HG02642 (cell line): ENCODE measurements at regions not wholly inside any gene's neighbourhood (a gene's known extent, or its start where the extent isn't known, plus 50 kb on each side); places are given as distances from the start of the nearest gene placed in this dataset.
"Not testable (repeated sequence)": the region's sequence is repeated elsewhere in the genome, so short reads cannot be mapped to it uniquely, and the experiment has no call there.

Experiments used
- ATAC-seq: cut with Tn5 transposase; IDR thresholded peaks from one replicate; pipeline ENCODE4 v1.9.1; 2021; ENCODE audit warnings: mild to moderate bottlenecking; ENCODE audit not compliant: unreplicated experiment, poor library complexity

DNA sequence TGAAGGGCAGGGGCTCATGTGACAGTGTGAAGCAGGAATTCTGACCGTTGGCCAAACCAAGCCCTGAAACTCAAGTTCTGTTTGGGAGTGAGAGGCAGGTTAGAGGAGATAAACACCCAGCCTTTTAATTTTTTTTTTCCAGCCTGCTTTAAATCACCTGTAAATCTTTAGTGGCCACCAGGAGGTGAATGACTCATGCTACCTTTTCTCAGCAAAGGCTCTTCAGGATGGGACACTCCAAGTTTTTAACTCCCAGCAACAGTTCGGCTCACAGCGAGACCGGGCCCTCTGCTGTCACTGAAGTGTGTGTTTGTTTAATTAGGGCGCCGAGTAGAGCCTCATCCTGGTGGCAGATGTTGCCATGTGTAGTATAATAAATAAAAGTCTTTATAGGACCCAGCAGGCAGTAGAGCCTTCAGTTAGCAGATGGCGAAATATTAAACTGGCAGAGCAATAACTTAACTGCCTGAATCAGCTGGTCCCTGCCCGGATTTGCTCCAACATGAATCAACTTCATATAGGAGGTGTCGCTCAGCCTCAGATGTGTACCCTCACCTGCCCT, 180.3 kb downstream of the NPIPA7 start:
- not testable (repeated sequence) for ATAC-seq

DNA sequence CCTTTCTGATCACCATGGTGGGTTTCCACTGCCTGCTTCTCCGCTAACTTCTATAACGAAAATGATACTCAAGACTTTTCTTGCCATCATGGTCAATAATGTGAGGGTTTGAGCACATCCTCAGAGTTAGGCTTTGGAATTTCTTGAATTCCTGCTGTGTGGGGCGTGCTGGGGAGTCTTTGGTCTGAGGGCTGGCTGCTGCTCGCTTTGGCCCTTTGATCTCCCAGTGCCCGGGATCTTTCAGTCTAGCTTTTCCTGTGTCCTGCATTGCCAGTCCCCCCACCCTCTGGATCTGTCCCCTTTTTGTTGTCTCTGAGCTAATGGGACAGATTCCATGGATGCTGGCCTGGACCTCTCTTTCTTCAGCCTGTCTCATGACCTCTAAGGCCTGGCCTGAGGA, 182.6 kb downstream of the NPIPA7 start:
- not testable (repeated sequence) for ATAC-seq

DNA sequence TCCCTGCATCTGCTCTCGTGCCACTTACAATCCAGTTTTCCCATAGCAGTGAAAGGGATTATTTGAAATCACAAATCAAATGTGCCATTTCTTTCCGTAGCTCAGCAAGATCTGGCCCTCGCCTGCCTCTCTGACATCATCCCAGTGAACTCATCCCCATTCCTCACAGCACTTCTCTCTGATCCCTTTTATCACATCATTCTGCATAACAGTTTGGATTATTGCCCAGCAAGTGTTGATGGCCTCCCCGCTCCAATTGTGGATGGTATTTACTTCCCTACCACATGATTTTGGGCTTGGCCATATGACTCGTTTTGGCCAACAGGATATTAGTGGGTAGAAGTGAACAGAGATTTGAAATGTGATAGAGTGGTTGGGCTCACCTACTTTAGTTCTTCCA, 185.0 kb downstream of the NPIPA7 start:
- not testable (repeated sequence) for ATAC-seq

DNA sequence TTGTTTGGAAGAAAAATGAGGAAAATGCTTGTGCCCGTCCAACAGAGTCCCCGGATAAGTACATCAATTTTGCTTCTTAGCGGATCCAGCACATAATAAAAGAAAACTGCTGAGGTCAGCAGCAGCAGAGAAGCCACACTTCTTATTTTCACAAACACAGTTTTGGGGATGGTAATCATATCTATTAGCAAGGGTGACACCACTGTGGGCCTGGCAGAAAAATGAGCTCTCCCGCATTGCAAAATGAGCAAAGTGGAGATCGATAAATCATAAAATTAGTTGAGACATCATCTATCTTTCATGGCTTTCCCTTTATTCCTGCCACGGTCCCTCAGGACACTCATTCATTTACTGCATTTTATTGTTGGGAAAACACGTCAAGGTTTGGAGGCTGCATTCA, 186.4 kb downstream of the NPIPA7 start:
- not testable (repeated sequence) for ATAC-seq

DNA sequence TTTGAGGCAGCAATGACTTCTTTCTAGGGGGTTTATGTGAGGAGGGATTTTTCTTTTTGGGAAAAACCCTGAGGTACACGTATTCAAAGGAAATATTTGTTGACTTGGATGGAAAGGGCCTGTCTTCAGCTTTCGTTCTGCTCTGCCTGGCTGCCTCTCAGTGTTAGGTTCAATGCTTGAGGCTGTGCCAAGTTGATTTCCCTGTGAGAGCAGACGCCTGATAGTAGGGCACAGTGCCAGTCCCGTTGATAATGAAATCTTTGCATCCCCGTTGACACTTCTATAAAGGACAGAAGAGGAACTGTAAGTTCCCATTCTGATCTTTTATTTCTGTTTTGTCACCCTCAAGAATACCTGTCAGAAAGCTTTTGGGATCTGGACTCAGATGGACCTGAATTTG, 191.1 kb downstream of the NPIPA7 start:
- not testable (repeated sequence) for ATAC-seq

DNA sequence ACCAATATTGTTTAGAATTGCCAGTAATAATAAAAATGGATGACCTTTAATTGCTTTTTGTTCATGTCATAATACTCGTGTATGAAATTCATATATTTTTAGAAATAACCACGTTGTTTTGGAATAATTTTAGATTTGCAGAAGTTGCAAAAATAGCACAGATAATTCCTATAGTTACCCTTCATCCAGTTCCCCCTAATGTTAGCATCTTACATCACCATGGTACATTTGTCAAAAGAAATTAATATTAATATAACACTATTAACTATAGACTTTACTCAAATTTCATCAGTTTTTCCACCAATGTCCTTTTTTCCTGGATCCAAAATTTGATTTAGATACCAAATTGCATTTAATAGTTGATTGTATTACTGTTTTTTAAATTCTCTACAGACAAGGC, 191.9 kb downstream of the NPIPA7 start:
- not testable (repeated sequence) for ATAC-seq

DNA sequence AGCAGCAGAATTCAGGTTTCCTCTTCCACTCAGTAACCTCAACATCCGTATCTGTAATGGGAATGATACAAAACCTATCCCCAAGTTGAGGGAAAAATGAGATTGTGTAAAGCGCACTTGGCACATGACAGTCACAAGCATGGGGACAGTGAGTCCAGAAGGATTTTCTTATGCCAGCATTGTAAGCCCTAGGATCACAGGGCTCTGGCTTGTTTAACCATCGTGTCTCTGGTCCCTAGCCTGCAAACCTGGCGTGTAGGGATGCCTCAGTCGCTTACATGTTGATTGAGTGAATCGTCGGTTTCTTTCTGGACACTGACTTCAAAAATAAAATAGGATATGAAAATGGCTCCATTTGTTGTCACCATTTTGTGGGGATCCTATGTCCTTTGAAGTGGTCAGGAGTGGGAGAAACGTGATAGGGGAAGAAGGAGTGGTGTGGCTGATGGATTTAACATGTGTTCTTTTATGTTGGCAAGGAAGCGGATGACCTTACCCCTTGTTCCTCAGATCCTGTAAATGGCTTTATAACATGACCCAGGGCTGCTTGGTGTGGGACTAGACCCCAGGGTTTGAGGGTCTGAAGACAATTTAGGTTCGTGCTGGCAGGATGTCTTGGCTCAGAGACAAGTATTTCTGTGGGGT, 193.3 kb downstream of the NPIPA7 start:
- not testable (repeated sequence) for ATAC-seq

DNA sequence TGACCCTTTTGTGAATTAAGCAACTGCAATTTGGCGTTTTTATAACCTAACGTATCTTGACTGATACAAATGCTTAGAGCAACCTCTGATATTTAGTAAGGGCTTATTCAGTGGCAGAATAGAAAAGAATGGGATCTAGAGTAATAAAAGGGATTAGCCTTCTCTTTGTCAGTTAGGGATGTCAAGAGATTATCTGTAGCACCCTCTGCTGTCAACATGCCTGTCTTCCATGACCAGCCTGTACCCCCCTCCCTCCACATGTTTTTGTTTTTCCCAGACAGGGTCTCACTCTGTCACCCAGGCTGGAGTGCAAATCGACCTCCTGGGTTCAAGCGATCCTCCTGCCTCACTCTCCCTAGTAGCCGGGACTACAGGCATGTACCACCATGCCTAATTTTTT, 198.1 kb downstream of the NPIPA7 start:
- ATAC-seq = not testable (repeated sequence)

DNA sequence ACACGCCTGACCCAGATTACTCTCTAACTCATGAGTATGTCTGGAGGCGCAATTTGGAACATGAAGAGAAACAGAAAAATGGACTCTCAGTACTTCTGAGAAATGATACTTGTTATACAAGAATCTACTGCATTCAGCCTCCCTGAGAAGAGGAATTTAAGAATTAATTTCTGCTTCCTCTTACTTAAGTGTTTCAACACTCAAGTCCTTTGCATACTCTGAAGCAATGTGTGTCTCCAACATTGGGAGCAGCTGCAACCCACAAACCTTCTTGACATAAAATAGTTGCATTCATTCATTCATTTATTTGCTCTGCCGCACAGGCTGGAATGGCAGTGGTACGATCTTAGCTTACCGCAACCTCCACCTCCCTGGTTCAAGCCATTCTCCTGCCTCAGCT, 199.8 kb downstream of the NPIPA7 start:
- ATAC-seq = no peak

DNA sequence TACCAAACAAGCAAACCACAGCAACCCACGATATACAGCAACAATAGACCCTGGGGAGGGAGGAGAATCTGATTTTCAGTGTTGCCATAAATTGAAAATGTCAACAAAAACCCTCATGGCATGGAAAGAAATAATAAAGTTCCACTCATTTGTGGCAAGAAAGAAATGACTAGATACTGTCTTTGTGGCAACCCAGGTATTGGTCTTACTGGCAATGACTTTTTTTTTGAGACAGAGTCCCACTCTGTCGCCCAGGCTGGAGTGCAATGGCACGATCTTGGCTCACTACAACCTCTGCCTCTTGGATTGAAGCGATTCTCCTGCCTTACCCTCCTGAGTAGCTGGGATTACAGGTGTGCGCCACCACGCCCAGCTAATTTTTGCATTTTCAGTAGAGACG, 204.0 kb downstream of the NPIPA7 start:
- ATAC-seq = not testable (repeated sequence)

DNA sequence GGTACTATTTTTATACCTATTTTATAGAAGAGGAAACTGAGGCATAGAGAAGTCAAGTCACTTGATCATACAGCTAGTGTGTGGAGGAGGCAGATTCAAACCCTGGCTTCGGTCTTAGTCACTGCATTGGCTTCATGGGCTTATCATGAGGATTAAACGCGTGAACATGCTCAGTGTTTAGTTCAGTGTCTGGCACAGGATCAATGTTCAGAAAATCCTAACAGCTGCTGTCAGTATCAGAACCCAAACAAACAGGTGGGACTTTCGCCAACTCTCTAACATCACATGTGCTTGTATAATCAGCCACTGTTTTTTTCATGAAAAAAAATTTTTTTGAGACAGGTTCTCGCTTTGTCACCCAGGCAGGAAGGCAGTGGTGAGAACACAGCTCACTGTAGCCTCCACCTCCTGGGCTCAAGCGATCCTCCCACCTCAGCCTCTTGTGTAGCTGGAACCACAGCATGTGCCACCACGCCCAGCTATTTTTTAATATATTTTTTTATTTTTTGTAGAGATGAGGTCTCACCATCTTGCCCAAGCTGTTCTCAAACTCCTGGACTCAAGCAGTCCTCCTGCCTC, 207.2 kb downstream of the NPIPA7 start:
- not testable (repeated sequence) for ATAC-seq

DNA sequence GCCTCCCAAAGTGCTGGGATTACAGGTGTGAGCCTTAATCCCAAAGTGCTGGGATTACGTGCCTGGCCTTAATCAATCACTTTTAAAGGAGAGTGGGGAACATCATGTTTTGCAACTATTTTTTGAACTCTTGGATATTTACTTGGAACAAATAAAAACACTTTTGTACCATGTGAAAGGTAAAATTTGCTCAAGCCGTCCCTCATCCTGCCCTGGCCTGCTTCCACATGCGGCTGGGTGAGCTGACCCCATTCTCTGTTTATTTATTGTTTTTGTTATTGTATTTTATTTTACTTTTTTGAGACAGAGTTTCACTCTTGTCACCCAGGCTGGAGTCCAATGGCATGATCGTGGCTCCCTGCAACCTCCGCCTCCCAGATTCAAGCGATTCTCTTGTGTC, 208.0 kb downstream of the NPIPA7 start:
- ATAC-seq = not testable (repeated sequence)

DNA sequence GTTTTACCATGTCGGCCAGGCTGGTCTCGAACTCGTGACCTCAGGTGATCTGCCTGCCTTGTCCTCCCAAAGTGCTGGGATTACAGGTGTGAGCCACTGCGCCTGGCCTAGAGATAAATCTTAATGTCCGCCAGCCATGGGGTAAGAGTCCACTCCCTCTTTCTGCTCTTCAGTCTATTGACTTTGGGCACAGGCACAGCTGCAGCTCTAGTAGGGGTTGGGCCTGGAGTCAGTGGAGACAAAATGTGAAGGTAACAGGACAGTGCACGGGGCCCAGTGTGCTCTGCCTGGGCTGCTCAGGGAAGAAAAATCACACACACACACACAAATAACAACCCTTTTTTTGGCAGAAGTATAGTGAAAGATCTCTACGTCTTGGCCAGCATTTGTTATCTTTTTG, 209.5 kb downstream of the NPIPA7 start:
- ATAC-seq = not testable (repeated sequence)

DNA sequence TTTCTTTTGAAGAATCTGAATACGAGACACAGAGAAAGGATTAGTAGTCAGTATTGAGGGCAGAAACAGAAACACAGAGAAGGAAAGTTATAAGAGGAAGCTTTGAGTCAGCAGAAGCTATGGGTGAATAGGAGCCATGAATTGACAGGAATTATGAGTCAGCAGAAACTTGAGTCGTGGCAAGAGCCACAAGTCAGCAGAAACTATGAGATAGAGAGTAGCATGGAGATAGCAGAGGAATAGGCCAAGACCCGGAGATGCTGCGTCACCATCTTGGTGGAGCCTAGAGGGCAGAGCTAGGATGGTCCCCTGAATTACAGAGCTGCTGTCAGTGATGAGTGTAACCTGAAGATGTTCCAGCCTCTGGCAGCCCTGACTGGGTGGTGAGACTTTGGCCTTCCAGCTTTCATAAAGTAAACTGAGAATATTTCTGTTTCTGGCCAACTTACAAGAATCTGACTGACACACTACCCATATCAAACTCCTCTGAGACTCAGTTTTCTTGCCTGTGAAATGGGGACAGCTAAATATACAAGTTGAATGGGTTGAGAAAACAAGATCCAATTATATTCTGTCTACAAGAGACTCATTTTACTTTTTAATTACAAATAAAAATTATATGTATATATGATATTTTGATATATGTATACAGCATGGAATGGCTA, 211.8 kb downstream of the NPIPA7 start:
- ATAC-seq = not testable (repeated sequence)

DNA sequence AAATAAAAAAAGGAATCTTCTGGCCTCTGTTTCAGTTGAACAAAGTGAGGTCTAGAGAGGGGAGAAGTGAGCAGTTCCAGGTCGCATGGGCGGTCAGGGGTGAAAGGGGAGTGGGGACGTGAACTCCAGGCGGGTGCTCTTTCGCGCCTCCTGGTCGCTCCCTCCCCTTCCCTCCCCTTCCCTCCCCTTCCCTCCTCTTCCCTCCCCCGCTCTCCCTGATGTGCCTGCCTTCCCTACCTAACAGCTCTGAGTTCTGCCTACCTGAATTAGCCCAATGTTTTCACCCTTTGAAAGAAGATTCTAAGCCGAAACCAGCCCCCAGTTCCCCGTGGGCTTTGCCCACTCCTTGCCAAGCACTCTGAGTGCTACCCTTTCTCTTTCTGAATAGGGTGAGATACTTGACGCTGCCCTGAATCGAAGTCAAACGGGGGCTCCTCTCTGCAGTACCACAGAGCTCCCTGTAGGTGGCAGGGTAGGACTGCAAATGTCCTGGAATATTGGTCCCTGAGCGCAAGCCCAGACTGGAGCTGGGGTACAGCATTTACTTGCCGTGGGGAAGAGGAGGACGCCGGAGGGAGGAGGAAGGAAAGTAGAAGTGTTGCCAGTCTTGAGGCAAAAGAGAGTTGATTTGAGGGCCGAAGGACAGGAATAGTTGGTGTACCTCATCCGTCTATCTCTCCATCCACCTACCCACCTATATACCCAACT, 214.4 kb downstream of the NPIPA7 start:
- peak; percentile 54 for ATAC-seq

DNA sequence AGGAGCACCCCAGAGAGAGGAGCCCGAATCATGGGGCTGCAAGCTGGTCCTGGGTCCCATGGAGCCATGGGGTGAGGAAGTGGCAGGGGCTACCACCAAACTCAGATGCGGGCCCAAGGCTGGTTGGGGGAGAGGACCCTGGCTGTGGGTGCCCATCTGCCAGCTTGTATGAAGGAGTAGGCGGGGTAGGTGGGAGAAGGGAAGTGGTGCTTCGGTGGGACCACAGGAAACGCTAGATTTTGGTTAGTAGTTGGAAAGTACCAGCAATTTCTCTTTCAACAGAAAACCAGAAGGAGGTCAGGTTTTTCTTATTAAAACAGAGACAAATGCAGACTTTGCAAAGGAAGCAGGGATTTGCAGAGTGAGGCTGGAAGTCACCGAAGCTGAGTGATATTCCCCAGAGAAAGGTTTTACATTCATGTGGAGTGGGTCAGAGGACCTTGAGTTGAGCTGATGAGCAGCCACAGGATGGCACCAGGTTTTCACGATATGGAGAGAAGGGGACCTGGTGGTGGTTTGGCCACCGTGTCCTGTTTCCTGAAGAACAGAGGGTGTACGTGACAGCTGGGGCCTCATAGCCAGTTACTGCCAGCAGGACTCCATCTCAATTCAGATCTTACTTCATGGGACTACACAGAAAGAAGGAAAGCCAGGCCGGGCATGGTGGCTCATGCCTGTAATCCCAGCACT, 216.2 kb downstream of the NPIPA7 start:
- ATAC-seq = peak; percentile 37

DNA sequence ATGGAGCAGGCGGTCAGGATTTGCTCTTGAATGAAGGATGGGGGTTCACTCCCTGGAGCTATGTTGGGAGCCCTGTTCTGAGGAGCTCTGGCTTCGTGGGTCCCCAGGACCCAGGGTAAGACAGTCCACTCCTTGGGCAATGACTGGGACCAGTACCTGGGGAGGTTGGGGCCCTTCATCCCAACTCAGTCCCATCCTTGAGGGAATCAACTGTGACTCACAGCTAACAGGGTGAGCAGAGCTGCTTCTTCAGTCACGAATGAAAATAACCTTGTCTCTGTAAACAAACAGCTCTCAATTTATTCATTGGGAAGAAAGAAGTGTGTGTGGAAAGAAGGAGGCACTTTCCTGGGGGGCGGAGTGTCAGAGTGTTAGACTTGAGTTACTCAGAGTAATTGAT, 222.3 kb downstream of the NPIPA7 start:
- ATAC-seq = not testable (repeated sequence)

DNA sequence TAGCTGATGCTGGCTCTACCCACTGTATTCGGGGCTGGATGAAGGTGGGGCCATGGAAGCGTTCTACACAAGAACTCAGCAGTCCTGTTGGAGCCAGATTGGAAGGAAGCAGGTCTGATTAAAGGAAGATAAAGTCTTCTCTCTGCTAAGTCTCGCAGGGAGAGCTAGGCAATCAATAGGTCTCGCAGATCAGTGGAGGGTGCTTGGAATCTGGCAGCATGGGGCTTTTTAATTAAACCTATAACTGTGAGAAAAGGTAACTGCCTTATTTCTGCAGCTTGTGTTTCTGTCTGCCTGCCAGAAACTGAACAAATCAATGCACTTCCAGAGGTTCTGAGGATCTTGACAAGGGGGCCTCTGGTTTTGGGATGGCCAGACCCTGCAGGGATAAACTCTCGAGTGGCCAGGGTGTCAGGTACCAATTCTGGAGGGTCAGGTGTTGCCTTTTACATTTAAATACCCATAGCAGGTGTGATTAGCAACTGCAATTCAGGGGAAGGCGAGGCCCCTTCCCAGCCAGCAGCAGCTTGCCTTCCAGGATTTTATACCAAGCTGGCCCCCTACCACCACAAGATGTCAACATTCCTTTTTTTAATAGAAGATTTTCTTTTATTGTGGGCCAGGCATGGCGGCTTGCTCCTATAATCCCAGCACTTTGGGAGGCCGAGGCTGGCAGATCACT, 228.6 kb downstream of the NPIPA7 start:
- ATAC-seq = not testable (repeated sequence)

DNA sequence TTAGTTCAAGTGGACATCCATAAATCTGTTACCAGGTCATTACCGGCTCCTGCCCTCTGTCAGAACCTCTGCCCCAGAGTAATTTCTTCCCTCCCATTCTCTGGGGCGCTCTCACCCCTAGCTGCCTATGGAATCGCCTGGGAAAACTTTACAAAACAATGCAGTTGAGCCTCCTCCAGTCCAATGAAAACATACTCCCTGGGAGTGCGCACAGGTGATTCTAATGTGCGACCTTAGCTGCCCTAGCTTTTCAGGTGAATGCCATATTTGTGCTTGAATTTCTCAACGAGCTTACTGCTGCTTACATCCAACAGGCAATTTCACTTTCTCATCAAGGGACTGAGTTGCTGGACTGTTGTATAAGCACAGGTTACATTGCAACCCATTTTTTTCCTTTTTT, 230.7 kb downstream of the NPIPA7 start:
- not testable (repeated sequence) for ATAC-seq
